ENCODE measurements at regions not wholly inside any gene's neighbourhood (a gene's known extent, or its start where the extent isn't known, plus 50 kb on each side); places are given as distances from the start of the nearest gene placed in this dataset.

DNA sequence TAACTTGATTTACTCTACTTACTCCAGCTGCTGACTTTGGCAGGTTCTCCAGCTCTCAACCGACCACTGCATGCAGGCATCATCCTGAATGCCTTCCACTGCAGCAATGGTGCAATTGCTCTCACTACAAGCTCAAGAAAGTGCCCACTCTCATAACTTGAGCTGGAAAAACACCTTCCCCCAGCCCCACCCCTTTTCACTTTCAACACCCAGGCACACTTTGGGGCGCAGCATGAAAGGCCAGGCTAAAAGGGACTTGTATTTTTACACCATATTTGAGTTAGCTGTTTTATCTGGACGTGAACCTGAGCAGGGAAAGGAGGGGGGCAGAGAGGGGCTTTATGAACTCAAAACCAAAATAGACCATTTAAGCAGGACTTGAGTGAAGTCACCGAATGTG lies 274.5 kb downstream of the RAB28 start:
- Histone ChIP-seq H4K20me1 (replicated peaks; ENCODE audit: insufficient read depth) (no peaks in the 10 kb centered on the region), H3K27me3 (ENCODE audit: insufficient read depth) (no peaks in the 10 kb centered on the region), H3K4me2 (no peak overlapping the region), H3F3A (replicated peaks; ENCODE audit: low read depth) (no peaks in the 10 kb centered on the region), H3K27ac (ENCODE audit: low read depth) (no peak overlapping the region), H3K9me2 (ENCODE audit: insufficient read depth) (no peaks in the 10 kb centered on the region), H2AFZ (no peak overlapping the region), H3K4me3 (no peak overlapping the region), H3K79me2 (replicated peaks; ENCODE audit: insufficient read depth) (no peaks in the 10 kb centered on the region), H3K36me3 (ENCODE audit: insufficient read depth) (no peaks in the 10 kb centered on the region), H3K4me1 (ENCODE audit: insufficient read depth) (no peaks in the 10 kb centered on the region; the same call in 1 of the 2 replicates)
- H3K4me1 Mint-ChIP-seq = no peaks in the 10 kb centered on the region
- H3K4me3 Mint-ChIP-seq = no peak overlapping the region
- TF ChIP-seq CTCF (conservative IDR thresholded peaks at IDR 0.05; ENCODE audit: low read depth in 2 of 2) (no peak), POLR2AphosphoS5 (IDR thresholded peaks at IDR 0.05; ENCODE audit: low read depth) (no peak), STAT1 (IDR thresholded peaks at IDR 0.05; ENCODE audit: unreplicated experiment) (no peak), CREB1 (CRISPR knock-in tag; IDR thresholded peaks at IDR 0.05; ENCODE audit: low read depth) (no peak), ZNF114 (CRISPR knock-in tag; IDR thresholded peaks at IDR 0.05) (no peak), ZNF331 (CRISPR knock-in tag; IDR thresholded peaks at IDR 0.05; ENCODE audit: low read depth) (no peak), EZH2 (IDR thresholded peaks at IDR 0.05; ENCODE audit: low read depth, unreplicated experiment) (no peak), EZH2phosphoT487 (IDR thresholded peaks at IDR 0.05; ENCODE audit: unreplicated experiment) (no peak)
- TF ChIP-seq, protein P1, sequence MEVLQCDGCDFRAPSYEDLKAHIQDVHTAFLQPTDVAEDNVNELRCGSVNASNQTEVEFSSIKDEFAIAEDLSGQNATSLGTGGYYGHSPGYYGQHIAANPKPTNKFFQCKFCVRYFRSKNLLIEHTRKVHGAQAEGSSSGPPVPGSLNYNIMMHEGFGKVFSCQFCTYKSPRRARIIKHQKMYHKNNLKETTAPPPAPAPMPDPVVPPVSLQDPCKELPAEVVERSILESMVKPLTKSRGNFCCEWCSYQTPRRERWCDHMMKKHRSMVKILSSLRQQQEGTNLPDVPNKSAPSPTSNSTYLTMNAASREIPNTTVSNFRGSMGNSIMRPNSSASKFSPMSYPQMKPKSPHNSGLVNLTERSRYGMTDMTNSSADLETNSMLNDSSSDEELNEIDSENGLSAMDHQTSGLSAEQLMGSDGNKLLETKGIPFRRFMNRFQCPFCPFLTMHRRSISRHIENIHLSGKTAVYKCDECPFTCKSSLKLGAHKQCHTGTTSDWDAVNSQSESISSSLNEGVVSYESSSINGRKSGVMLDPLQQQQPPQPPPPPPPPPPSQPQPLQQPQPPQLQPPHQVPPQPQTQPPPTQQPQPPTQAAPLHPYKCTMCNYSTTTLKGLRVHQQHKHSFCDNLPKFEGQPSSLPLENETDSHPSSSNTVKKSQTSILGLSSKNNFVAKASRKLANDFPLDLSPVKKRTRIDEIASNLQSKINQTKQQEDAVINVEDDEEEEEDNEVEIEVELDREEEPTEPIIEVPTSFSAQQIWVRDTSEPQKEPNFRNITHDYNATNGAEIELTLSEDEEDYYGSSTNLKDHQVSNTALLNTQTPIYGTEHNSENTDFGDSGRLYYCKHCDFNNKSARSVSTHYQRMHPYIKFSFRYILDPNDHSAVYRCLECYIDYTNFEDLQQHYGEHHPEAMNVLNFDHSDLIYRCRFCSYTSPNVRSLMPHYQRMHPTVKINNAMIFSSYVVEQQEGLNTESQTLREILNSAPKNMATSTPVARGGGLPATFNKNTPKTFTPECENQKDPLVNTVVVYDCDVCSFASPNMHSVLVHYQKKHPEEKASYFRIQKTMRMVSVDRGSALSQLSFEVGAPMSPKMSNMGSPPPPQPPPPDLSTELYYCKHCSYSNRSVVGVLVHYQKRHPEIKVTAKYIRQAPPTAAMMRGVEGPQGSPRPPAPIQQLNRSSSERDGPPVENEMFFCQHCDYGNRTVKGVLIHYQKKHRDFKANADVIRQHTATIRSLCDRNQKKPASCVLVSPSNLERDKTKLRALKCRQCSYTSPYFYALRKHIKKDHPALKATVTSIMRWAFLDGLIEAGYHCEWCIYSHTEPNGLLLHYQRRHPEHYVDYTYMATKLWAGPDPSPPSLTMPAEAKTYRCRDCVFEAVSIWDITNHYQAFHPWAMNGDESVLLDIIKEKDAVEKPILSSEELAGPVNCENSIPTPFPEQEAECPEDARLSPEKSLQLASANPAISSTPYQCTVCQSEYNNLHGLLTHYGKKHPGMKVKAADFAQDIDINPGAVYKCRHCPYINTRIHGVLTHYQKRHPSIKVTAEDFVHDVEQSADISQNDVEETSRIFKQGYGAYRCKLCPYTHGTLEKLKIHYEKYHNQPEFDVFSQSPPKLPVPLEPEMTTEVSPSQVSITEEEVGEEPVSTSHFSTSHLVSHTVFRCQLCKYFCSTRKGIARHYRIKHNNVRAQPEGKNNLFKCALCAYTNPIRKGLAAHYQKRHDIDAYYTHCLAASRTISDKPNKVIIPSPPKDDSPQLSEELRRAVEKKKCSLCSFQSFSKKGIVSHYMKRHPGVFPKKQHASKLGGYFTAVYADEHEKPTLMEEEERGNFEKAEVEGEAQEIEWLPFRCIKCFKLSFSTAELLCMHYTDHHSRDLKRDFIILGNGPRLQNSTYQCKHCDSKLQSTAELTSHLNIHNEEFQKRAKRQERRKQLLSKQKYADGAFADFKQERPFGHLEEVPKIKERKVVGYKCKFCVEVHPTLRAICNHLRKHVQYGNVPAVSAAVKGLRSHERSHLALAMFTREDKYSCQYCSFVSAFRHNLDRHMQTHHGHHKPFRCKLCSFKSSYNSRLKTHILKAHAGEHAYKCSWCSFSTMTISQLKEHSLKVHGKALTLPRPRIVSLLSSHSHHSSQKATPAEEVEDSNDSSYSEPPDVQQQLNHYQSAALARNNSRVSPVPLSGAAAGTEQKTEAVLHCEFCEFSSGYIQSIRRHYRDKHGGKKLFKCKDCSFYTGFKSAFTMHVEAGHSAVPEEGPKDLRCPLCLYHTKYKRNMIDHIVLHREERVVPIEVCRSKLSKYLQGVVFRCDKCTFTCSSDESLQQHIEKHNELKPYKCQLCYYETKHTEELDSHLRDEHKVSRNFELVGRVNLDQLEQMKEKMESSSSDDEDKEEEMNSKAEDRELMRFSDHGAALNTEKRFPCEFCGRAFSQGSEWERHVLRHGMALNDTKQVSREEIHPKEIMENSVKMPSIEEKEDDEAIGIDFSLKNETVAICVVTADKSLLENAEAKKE (CRISPR knock-in tag; IDR thresholded peaks at IDR 0.05) = no peak
- TF ChIP-seq, protein P2, sequence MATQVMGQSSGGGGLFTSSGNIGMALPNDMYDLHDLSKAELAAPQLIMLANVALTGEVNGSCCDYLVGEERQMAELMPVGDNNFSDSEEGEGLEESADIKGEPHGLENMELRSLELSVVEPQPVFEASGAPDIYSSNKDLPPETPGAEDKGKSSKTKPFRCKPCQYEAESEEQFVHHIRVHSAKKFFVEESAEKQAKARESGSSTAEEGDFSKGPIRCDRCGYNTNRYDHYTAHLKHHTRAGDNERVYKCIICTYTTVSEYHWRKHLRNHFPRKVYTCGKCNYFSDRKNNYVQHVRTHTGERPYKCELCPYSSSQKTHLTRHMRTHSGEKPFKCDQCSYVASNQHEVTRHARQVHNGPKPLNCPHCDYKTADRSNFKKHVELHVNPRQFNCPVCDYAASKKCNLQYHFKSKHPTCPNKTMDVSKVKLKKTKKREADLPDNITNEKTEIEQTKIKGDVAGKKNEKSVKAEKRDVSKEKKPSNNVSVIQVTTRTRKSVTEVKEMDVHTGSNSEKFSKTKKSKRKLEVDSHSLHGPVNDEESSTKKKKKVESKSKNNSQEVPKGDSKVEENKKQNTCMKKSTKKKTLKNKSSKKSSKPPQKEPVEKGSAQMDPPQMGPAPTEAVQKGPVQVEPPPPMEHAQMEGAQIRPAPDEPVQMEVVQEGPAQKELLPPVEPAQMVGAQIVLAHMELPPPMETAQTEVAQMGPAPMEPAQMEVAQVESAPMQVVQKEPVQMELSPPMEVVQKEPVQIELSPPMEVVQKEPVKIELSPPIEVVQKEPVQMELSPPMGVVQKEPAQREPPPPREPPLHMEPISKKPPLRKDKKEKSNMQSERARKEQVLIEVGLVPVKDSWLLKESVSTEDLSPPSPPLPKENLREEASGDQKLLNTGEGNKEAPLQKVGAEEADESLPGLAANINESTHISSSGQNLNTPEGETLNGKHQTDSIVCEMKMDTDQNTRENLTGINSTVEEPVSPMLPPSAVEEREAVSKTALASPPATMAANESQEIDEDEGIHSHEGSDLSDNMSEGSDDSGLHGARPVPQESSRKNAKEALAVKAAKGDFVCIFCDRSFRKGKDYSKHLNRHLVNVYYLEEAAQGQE (IDR thresholded peaks at IDR 0.05; ENCODE audit: unreplicated experiment) = no peak
- no peak for ATAC-seq
- no peaks in the 10 kb centered on the region for H3K36me3 Mint-ChIP-seq (ENCODE audit: low read depth)
- no peak for DNase-seq (ENCODE audit: low spot score)
- peaks cover 3% of the 10 kb centered on the region for H3K27me3 Mint-ChIP-seq (ENCODE audit: insufficient read depth, low read depth, poor library complexity)
- no peaks in the 10 kb centered on the region for H3K9me3 Mint-ChIP-seq
- no peak overlapping the region for H3K27ac Mint-ChIP-seq
